Left lung (tissue), 4 donors: ENCODE measurements at regions not wholly inside any gene's neighbourhood (a gene's known extent, or its start where the extent isn't known, plus 50 kb on each side); places are given as distances from the start of the nearest gene placed in this dataset.

Experiments used
- ATAC-seq: fragments of 200-7000 bp; cut with Tn5 transposase; one replicate; pipeline ENCODE4 v1.9.1; 2020; ENCODE audit warnings: moderate library complexity
- DNase-seq, 4 donors: peaks; one replicate each; pipeline ENCODE4 v3.0.0-alpha.2; 2013 to 2020
- H3K27ac ChIP-seq, 2 donors: fragments of 200-600 bp; sonication (generic) in 1 of 2; one replicate each; pipeline versions ENCODE4 v1.5.0 to v1.8.0; 2020 to 2021
- H3K27me3 ChIP-seq, 2 donors: fragments of 200-600 bp; sonication (generic) in 1 of 2; one replicate each; pipeline versions ENCODE4 v1.5.0 to v1.8.0; 2020 to 2021
- H3K36me3 ChIP-seq, 2 donors: fragments of 200-600 bp; sonication (generic) in 1 of 2; one replicate each; pipeline versions ENCODE4 v1.5.0 to v1.8.0; 2020 to 2021
- H3K4me1 ChIP-seq, 2 donors: fragments of 200-600 bp; one replicate each; pipeline ENCODE4 v1.8.0; 2021
- H3K4me3 ChIP-seq, 2 donors: fragments of 200-600 bp; sonication (generic) in 1 of 2; one replicate each; pipeline versions ENCODE4 v1.5.0 to v1.8.0; 2020 to 2021; ENCODE audit warnings: mild to moderate bottlenecking in 1 of 2
- H3K9me3 ChIP-seq, 2 donors: fragments of 200-600 bp; sonication (generic) in 1 of 2; one replicate each; pipeline versions ENCODE4 v1.5.0 to v1.8.0; 2020 to 2021
- intact Hi-C, 2 donors: fragments of 100-400 bp; cut with DNase I; formaldehyde crosslinking; loops; one replicate each; pipeline versions ENCODE4 v1.11.2 to v1.14.2; 2022
- TF ChIP-seq, protein P1 (sequence below), 2 donors: fragments of 200-600 bp; sonication (generic) in 1 of 2; IDR thresholded peaks; one replicate each; pipeline versions ENCODE4 v1.5.0 to v1.8.0; 2021; ENCODE audit warnings: antibody characterized with exemption in 2 of 2
- donor health status: DM: no; HTN: yes; CAD: no.
- donor health status: DM: no; HTN: no; CAD: no.

DNA sequence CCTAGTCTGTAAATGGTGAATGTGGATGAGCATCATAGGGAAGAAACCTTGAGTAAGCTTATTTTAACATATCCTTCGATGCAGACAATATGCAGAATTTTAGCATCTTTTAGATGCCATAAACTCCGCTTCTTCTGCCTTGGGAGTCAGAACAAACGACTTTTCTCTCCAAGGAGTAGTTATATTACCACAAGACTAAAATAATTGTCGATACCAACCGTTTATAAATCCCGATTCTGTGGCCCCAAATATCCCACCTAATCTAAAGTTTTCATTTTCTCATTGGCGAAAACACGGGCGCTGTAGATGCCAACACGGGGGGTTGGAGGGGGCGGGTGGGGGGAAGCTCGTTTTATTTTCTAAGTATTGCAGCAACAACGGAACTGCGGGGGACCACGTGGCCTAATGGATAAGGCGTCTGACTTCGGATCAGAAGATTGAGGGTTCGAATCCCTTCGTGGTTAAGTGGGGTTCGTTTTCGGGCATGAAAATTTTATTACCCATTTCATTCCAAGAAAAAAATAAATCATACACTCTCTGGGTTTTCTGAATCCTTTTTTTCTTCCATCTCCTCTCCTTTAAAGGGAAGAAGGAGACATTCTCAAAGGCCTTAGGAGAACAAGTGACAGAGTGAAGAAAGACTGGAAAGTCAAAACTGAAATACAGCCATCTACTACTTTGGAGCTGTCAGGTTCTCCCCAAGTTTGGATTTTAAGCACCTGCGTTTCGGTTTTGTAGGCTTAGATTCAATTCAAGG, 65.5 kb upstream of the BTN3A2 start:
- H3K4me1 ChIP-seq, result peaks cover 0 to 6% of the 10 kb centered on the region in 2 donors
- no peaks in the 10 kb centered on the region for H3K9me3 ChIP-seq
- ATAC-seq, result no peak
- intact Hi-C loops, result no loop called here
- DNase-seq, result no peak
- no peaks in the 10 kb centered on the region for H3K36me3 ChIP-seq
- TF ChIP-seq, protein P1, sequence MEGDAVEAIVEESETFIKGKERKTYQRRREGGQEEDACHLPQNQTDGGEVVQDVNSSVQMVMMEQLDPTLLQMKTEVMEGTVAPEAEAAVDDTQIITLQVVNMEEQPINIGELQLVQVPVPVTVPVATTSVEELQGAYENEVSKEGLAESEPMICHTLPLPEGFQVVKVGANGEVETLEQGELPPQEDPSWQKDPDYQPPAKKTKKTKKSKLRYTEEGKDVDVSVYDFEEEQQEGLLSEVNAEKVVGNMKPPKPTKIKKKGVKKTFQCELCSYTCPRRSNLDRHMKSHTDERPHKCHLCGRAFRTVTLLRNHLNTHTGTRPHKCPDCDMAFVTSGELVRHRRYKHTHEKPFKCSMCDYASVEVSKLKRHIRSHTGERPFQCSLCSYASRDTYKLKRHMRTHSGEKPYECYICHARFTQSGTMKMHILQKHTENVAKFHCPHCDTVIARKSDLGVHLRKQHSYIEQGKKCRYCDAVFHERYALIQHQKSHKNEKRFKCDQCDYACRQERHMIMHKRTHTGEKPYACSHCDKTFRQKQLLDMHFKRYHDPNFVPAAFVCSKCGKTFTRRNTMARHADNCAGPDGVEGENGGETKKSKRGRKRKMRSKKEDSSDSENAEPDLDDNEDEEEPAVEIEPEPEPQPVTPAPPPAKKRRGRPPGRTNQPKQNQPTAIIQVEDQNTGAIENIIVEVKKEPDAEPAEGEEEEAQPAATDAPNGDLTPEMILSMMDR (IDR thresholded peaks at IDR 0.05), result no peak
- H3K4me3 ChIP-seq, result no peak overlapping the region
- H3K27ac ChIP-seq, result no peak overlapping the region
- peaks cover 2 to 37% of the 10 kb centered on the region in 2 donors for H3K27me3 ChIP-seq

DNA sequence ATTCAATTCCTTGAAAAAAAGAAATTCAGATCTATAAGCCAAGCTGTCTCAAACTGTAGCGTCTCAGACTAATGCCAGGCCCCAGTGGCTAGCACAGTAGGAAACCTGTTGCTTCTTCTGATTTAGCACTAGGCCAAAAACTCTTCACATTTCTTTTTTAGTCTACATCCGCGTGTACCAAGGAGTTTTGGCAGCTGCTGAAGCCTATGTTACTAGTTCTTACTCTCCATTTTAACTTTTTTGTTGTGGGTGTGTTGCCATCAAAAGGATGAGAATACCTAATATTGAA, 65.0 kb upstream of the BTN3A2 start:
- Histone ChIP-seq H3K4me1 (peaks cover 0 to 6% of the 10 kb centered on the region in 2 donors), H3K9me3 (no peaks in the 10 kb centered on the region), H3K27me3 (peaks cover 2 to 37% of the 10 kb centered on the region in 2 donors), H3K36me3 (no peaks in the 10 kb centered on the region), H3K27ac (no peak overlapping the region), H3K4me3 (no peak overlapping the region)
- intact Hi-C loops, result no loop called here
- TF ChIP-seq, protein P1 (IDR thresholded peaks at IDR 0.05), result no peak
- DNase-seq (no peak), ATAC-seq (no peak)

DNA sequence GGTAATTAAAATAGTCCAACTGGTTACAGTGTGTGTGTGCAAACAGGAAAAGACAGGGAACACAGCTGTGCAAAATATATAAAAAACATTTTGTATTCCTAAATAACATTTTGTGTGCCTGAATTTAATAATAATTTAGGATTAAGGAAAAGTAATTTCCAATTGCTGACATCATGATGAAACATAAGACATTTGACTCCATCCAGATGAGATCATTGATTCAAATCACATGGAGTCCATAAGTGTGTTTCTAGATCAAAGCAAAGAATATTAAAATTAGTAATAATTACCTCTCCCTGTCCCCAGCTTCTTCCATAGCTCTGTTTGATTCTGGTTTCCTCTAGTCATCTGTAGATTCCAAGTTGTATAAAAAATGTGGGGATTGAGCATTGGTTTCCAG, 64.6 kb upstream of the BTN3A2 start:
- TF ChIP-seq, protein P1 (IDR thresholded peaks at IDR 0.05), result no peak
- Histone ChIP-seq H3K36me3 (no peaks in the 10 kb centered on the region), H3K4me3 (no peak overlapping the region), H3K27ac (no peak overlapping the region), H3K27me3 (peaks cover 2 to 37% of the 10 kb centered on the region in 2 donors), H3K9me3 (no peaks in the 10 kb centered on the region), H3K4me1 (peaks cover 0 to 6% of the 10 kb centered on the region in 2 donors)
- intact Hi-C loops, result no loop called here
- DNase-seq (no peak), ATAC-seq (no peak)

DNA sequence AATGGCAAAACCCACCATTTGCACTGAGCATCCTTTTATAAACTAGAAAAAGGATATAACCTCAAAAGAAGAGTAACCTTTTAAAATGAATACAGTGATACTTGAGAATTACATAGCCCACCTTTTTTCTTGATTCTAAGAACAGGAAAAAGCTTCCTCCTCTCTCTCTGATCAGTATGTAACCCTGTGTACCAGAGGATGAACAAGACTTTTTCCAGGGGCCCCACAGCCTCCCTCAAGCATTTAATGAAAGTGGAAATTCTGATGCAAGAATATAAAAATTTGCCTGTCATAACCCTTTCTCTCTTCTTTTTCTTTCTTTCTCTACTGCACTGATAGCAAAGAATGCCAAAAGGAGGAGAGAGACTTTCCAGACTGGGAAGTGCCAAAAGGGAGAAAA, 64.2 kb upstream of the BTN3A2 start:
- Histone ChIP-seq H3K27me3 (peaks cover 2 to 33% of the 10 kb centered on the region in 2 donors), H3K4me3 (no peak overlapping the region), H3K36me3 (no peaks in the 10 kb centered on the region), H3K27ac (no peak overlapping the region), H3K4me1 (peaks cover 0 to 3% of the 10 kb centered on the region in 2 donors), H3K9me3 (no peaks in the 10 kb centered on the region)
- TF ChIP-seq, protein P1 (IDR thresholded peaks at IDR 0.05), result no peak
- intact Hi-C loops, result no loop called here
- DNase-seq, result no peak
- ATAC-seq, result no peak

DNA sequence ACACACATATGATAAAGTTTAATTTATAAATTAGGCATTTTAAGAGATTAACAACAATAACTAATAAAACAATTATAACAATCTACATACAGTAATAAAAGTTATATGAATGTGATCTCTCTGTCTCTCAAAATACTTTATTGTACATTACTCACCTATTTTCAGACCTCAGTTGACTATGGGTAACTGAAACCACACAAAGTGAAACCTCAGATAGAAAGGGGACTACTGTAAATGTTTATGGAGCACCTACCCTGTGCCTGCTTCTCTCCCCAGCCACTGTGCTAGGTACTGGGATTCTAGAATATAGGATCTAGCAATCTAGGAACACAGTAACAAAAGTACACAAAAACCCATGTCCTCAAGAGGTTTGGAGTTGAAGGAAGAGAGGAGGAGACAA, 63.4 kb upstream of the BTN3A2 start:
- DNase-seq, result no peak
- no peak overlapping the region for H3K27ac ChIP-seq
- intact Hi-C loops, result no loop called here
- ATAC-seq, result no peak
- no peaks in the 10 kb centered on the region for H3K4me1 ChIP-seq
- H3K27me3 ChIP-seq, result peaks cover 2 to 27% of the 10 kb centered on the region in 2 donors
- no peaks in the 10 kb centered on the region for H3K9me3 ChIP-seq
- TF ChIP-seq, protein P1 (IDR thresholded peaks at IDR 0.05), result no peak
- H3K4me3 ChIP-seq, result no peak overlapping the region
- H3K36me3 ChIP-seq, result no peaks in the 10 kb centered on the region
